Superior temporal gyrus (tissue), 1 donor: ENCODE measurements at regions not wholly inside any gene's neighbourhood (a gene's known extent, or its start where the extent isn't known, plus 50 kb on each side); places are given as distances from the start of the nearest gene placed in this dataset.

ENCODE experiments used
- DNase-seq: peaks from one replicate; pipeline ENCODE4 v3.0.0-alpha.2; 2016; ENCODE audit errors: extremely low spot score

DNA sequence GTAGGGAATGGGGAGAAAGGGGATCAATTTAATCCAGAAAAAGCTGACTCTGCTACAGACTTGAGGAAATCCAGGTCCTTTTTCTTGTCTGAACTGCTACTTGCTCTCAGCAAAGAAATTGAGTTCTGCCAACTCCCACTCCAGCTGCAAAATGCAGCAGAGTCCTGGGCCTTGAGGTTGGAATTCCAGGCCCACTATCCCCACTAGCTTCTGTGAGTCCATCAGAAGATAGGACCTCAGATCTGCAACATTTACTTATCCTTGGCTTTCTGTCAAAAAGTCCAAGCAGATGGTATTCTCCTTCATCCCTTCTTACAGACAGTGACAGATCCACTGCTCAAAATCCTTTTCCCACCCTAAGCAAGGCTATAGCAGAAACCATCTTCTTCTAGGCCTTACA is 219.2 kb downstream of the ARHGAP12 start:
- no peak for DNase-seq

DNA sequence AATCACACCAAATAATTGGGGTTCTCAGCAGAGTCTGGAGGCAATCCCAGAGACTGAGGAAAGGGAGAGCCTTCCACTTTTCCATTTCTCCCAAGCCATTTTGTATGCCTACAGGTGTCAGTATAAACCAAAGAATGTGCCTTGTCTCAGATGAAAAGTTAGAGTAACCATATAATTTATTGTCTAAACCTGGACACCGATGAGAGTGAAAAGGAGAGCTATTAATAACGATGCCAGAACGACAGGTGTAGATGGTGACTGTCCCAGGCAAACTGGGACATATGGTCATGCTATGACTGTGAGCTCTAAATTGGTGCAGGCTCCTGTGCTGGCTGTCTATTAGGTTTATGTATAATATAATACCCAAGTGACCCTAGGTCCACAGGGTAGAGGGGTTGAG is 219.6 kb downstream of the ARHGAP12 start:
- no peak for DNase-seq

DNA sequence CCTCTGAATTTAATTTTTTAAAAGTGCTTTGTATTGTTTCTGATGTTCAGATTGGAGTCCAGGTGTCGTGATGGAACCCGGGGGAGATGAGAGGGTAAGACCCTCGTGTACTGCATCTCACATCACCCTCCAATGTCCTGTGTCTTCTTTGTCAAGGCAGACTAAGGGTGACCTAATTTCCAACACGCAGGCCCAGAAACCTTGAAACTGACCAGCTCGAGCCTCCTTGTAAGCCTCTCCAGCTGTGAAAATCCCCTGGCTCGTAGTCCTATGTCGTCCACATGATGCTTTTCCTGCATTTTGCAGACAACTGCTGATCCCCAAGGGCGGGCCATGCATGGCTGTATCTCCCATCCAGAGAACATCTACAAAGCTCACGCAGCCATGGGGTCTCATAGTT is 220.2 kb downstream of the ARHGAP12 start:
- no peak for DNase-seq

DNA sequence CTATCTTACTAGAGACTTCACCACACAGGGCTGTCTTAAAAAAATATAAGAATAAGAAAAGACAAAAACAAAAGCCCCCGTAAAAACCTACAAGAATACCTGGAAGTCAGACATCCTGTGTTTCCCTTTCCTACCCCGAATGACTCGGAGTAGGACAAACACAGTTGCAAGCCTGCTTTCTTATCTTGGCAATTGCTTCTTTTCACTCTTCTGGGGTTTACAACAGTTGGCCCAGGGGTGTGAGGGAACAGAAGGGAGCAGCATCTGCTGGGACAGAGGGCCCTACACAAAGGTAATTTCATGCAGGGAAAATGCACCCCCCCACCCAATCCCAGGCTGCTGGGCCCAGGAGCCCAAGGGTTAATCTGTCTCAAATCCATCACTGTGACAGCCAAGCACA is 220.6 kb downstream of the ARHGAP12 start:
- DNase-seq: no peak

DNA sequence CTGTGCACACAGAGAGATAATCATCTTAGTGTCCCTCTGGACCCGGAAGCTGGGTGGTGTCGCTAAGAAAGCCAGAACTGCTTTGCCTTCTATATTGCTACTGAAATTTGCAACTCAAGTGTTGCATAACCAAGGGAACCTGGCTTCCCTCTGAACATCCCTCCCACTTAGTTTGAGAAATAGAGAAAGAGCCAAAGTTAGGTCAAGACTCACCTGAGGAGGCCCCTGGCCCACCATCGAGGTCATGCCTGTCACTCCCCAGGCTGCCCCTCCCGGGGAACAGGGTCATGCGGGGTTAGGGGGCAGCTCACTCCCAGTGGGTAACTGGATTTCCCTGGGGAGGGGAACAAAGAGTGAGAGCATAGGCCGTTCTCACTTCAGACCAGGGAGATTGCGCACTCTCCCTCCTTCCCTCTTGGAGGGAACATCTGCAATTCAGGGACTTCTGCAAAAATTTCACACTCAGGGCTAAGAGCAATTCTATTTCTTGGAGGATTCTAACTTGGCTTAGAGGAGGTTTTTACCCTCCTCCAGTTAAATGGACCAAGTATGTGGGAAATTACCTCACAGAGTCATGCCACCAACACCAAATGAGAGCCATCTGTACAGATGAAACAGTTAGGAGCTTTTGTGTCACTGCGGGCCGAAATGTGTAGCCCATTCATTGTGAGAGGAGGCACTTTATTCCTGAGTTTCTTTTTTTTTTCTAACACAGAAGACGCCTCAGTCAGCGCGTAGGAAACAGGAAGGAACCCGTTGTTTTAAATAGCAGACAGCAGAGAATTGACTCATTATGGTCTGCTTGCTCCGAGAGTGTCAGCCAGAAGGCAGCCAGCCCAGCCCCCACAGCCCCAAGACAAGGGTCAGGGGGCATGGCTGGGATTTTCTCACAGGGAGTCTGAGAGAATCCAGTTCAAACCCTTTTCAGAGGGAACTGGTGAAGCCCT is 221.3 kb downstream of the ARHGAP12 start:
- DNase-seq: peak; percentile 75

DNA sequence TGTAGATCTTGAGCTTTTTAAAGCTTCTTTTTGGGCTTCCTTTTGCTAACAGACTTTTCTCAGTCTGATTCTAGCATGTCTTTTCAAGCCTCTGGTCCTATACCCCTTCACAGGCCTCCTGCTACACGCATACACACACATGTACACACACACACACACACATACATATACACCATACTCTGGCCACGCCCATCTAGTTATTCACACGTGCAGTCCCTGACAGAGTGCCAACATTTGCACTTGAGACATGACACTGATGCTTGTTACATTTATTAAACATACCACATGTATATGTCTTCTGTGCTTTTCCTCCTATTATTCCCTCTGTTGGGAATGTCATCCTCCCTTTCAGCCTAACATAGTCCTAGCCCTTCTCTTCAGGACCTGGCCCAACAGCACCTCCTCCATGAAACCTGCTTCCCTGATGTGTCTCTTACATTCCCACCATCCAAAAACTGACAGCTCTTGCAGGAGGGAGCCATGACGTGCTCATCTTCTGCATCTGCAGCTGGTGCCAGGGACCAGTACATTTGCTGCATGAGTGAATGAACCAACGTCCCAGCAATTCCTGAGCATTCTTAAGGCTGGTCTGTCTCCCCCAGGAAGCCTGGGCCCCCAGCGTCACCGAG is 222.1 kb downstream of the ARHGAP12 start:
- no peak for DNase-seq

- DNase-seq: no peak
Measured at GRCh38 chr10:31705136-31705535, 223.5 kb downstream of the ARHGAP12 start.

DNA sequence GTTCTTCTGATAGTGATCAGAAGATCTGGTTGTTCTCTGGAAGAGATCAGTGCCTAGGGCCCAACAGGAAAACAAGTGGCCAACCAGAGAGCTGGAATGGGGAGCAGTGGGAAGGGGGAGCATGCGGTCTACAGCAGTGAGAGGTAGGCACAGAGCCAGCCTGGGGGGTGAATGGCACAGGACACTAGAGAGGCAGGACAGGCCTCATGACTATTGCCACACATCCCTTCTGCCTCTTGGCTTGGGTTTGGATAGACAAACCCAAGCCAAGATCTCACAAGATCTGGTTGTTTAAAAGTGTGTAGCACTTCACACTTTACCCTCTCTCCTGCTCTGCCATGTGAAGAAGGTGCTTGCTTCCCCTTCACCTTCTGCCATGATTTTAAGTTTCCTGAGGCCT is 224.4 kb downstream of the ARHGAP12 start:
- DNase-seq: no peak

DNA sequence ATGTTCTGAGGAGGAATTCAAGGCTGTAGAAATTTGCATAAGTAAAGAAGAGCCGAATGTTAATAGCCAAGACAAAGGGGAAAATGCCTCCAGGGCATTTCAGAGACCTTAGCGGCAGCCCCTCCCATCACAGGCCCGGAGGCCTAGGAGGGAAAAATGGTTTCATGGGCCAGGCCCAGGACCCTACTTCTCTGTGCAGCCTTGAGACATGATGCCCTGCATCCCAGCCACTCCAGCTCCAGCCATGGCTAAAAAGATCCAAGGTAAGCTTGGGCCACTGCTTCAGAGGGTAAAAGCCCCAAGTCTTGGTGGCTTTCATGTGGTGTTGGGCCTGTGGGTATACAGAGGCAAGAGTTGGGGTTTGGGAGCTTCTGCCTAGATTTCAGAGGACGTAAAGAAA is 225.7 kb downstream of the ARHGAP12 start:
- DNase-seq: no peak

- no peak for DNase-seq
Measured at GRCh38 chr10:31702005-31702404, 226.6 kb downstream of the ARHGAP12 start.

GRCh38 chr10:31701546-31701945 is 227.1 kb downstream of the ARHGAP12 start:
- DNase-seq: no peak

DNA sequence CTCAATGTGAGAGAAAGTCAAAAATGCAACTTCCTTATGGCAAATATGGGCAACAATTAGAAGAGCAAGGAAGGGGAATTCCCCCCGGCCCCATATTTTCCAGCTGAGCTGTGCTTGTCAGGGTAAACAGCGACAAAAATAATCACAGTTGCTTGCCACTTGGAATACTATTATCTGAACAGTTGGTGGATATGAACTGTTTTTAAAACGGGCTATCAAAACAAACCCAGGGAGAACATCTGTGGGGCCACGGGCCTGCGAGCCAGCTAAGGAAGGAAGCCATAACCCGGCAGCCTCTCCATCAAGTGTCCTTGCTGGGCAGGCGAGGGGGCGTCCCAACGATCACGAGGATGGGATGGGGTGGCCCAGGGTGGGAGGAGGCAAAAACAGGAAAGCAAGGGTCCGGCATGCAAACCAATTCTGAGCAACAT is 228.4 kb downstream of the ARHGAP12 start:
- no peak for DNase-seq

- no peak for DNase-seq
Measured at GRCh38 chr10:31698181-31698830, 230.3 kb downstream of the ARHGAP12 start.

DNA sequence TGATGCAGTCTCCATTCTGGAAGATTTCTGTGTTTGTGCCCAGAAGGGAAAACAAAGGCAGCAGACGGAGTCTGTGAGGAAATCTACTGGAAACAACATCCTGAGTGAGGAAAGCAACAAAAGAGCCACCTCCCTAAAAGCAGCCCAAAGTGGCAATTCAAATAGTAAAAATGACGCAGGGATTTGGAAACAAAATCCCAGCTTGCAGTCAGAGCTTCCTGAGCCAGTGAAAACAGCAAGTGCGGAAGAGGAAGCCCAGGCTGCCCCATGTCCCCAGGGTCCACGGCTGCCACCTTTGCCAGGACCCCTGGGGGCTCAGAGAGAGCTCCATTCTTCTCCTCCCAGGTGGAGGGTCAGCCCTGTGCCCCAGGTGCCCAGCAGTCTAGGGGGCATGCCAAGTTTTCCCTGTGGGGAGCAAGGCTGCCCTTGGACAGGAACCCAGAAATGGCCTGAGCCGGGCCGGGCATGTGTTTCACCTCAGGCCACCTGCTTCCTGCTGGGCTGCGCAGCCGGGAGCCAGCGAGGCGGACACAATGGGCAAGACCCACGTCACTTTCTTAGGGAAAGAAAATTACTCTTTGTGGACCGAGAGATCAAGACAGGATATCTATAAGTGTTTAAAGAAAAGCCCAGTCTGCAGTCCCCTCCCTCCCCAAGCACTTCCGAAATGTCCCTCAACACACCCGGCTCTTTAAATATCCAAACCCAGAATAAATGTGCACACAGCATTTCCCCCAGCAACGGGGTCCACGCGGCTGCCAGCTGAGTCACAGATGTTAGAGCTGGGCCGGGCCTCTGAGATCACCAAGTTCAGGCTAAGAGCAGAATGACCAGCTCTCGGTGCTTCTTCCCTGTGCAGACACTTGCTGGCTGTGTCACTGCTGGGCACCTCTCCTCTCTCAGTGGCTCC is 231.1 kb downstream of the ARHGAP12 start:
- peak; percentile 58 for DNase-seq

- no peak for DNase-seq
Measured at GRCh38 chr10:31694929-31695837, 233.4 kb downstream of the ARHGAP12 start.

- DNase-seq: no peak
Measured at GRCh38 chr10:31694126-31694685, 234.4 kb downstream of the ARHGAP12 start.

- DNase-seq: no peak
Measured at GRCh38 chr10:31693491-31693890, 235.1 kb downstream of the ARHGAP12 start.

- DNase-seq: no peak
Measured at GRCh38 chr10:31689233-31689632, 239.4 kb downstream of the ARHGAP12 start.

- no peak for DNase-seq
Measured at GRCh38 chr10:31687663-31688482, 240.8 kb downstream of the ARHGAP12 start.
